Hematopoietic multipotent progenitor cell treated with erythropoietin and hydrocortisone succinate and interleukin-3 and kit ligand, for 8 days (in vitro differentiated cells): ENCODE measurements at regions not wholly inside any gene's neighbourhood (a gene's known extent, or its start where the extent isn't known, plus 50 kb on each side); places are given as distances from the start of the nearest gene placed in this dataset.
"Not testable (repeated sequence)": the region's sequence is repeated elsewhere in the genome, so short reads cannot be mapped to it uniquely, and the experiment has no call there.

ENCODE experiments used
- DNase-seq: peaks from one replicate; pipeline ENCODE4 v3.0.0-alpha.2; 2015

GRCh38 chr6:110558575-110558974 lies 82.2 kb upstream of the SLC22A16 start:
- no peak for DNase-seq

- DNase-seq: no peak
These were observed 80.8 kb upstream of the SLC22A16 start for GRCh38 chr6:110557199-110557598.

GRCh38 chr6:110556317-110557110 lies 80.1 kb upstream of the SLC22A16 start:
- no peak for DNase-seq

GRCh38 chr6:110554966-110555460 lies 78.6 kb upstream of the SLC22A16 start:
- no peak for DNase-seq

- DNase-seq: no peak
These were observed 78.0 kb upstream of the SLC22A16 start for GRCh38 chr6:110554441-110554840.

- no peak for DNase-seq
These were observed 76.7 kb upstream of the SLC22A16 start for GRCh38 chr6:110552901-110553641.

- no peak for DNase-seq
These were observed 75.7 kb upstream of the SLC22A16 start for GRCh38 chr6:110552076-110552475.

- no peak for DNase-seq
These were observed 74.7 kb upstream of the SLC22A16 start for GRCh38 chr6:110551088-110551487.

- no peak for DNase-seq
These were observed 73.9 kb upstream of the SLC22A16 start for GRCh38 chr6:110550353-110550752.

GRCh38 chr6:110549277-110549676 lies 72.9 kb upstream of the SLC22A16 start:
- no peak for DNase-seq

GRCh38 chr6:110548110-110548847 lies 71.9 kb upstream of the SLC22A16 start:
- DNase-seq: no peak

GRCh38 chr6:110547266-110547964 lies 71.0 kb upstream of the SLC22A16 start:
- no peak for DNase-seq

GRCh38 chr6:110545081-110545872 lies 68.9 kb upstream of the SLC22A16 start:
- DNase-seq: no peak

GRCh38 chr6:110544472-110544871 lies 68.1 kb upstream of the SLC22A16 start:
- no peak for DNase-seq

GRCh38 chr6:110543106-110543505 lies 66.7 kb upstream of the SLC22A16 start:
- no peak for DNase-seq

- no peak for DNase-seq
These were observed 66.1 kb upstream of the SLC22A16 start for GRCh38 chr6:110542311-110543024.

- DNase-seq: no peak
These were observed 65.4 kb upstream of the SLC22A16 start for GRCh38 chr6:110541701-110542309.

GRCh38 chr6:110539277-110540019 lies 63.0 kb upstream of the SLC22A16 start:
- not testable (repeated sequence) for DNase-seq

GRCh38 chr6:110538416-110539160 lies 62.2 kb upstream of the SLC22A16 start:
- DNase-seq: no peak
